Activated CD4-positive, alpha-beta memory T cell treated with anti-CD3 and anti-CD28 coated beads for 36 hours (primary cell): ENCODE measurements at regions not wholly inside any gene's neighbourhood (a gene's known extent, or its start where the extent isn't known, plus 50 kb on each side); places are given as distances from the start of the nearest gene placed in this dataset.

Experiments
- CTCF ChIA-PET: fragments of 350-600 bp; sonication (Branson Sonifier 250); formaldehyde crosslinking; loops from one replicate; lab custom pipeline; 2021; ENCODE audit warnings: antibody characterized with exemption, inconsistent platforms; lab: Charles Lee
- POLR2A ChIA-PET: fragments of 350-600 bp; sonication (Branson Sonifier 250); formaldehyde crosslinking; loops from one replicate; lab custom pipeline; 2021; ENCODE audit warnings: antibody characterized with exemption; lab: Charles Lee
- DNase-seq: peaks from one replicate; pipeline ENCODE4 v3.0.0-alpha.2; 2020
- H3K27ac Mint-ChIP-seq: one replicate; pipeline ENCODE4 v1.8.0; 2021; ENCODE audit warnings: mixed read lengths
- H3K27me3 Mint-ChIP-seq: one replicate; pipeline ENCODE4 v1.8.0; 2021; ENCODE audit warnings: mixed read lengths
- H3K36me3 Mint-ChIP-seq: one replicate; pipeline ENCODE4 v1.8.0; 2021; ENCODE audit warnings: mixed read lengths
- H3K4me1 Mint-ChIP-seq: one replicate; pipeline ENCODE4 v1.8.0; 2021; ENCODE audit warnings: low read depth, mixed read lengths
- H3K4me3 Mint-ChIP-seq: one replicate; pipeline ENCODE4 v1.8.0; 2021; ENCODE audit warnings: mild to moderate bottlenecking, mixed read lengths
- H3K9me3 Mint-ChIP-seq: one replicate; pipeline ENCODE4 v1.8.0; 2021; ENCODE audit warnings: mixed read lengths
- intact Hi-C: fragments of 100-400 bp; cut with micrococcal nuclease; formaldehyde crosslinking; loops from one replicate; pipeline ENCODE4 v1.15.1; 2023

- Mint-ChIP-seq H3K9me3 (no peaks in the 10 kb centered on the region), H3K27me3 (peaks cover 9% of the 10 kb centered on the region), H3K4me3 (no peak overlapping the region), H3K27ac (no peak overlapping the region), H3K36me3 (no peaks in the 10 kb centered on the region), H3K4me1 (no peaks in the 10 kb centered on the region)
- CTCF ChIA-PET = no interaction called here
- DNase-seq = peak; percentile 20
- POLR2A ChIA-PET = no interaction called here
- intact Hi-C loops = no loop called here
Measured at GRCh38 chr22:48968201-48968959, 859.3 kb downstream of the BRD1 start.

- DNase-seq = no peak
- Mint-ChIP-seq H3K4me3 (no peak overlapping the region), H3K9me3 (no peaks in the 10 kb centered on the region), H3K27ac (no peak overlapping the region), H3K4me1 (no peaks in the 10 kb centered on the region), H3K27me3 (peaks cover 23% of the 10 kb centered on the region), H3K36me3 (no peaks in the 10 kb centered on the region)
- intact Hi-C loops = no loop called here
- POLR2A ChIA-PET = no interaction called here
- CTCF ChIA-PET = no interaction called here
Measured at GRCh38 chr22:48963405-48963804, 864.3 kb downstream of the BRD1 start.

GRCh38 chr22:48961705-48962104 is 866.0 kb downstream of the BRD1 start:
- Mint-ChIP-seq H3K27me3 (peaks cover 26% of the 10 kb centered on the region), H3K9me3 (no peaks in the 10 kb centered on the region), H3K36me3 (no peaks in the 10 kb centered on the region), H3K4me3 (no peak overlapping the region), H3K27ac (no peak overlapping the region), H3K4me1 (no peaks in the 10 kb centered on the region)
- ChIA-PET CTCF (no interaction called here), POLR2A (no interaction called here)
- no peak for DNase-seq
- intact Hi-C loops = no loop called here

- H3K4me3 Mint-ChIP-seq = no peak overlapping the region
- no peak for DNase-seq
- intact Hi-C loops = no loop called here
- CTCF ChIA-PET = no interaction called here
- H3K36me3 Mint-ChIP-seq = no peaks in the 10 kb centered on the region
- no peaks in the 10 kb centered on the region for H3K9me3 Mint-ChIP-seq
- no peaks in the 10 kb centered on the region for H3K4me1 Mint-ChIP-seq
- H3K27me3 Mint-ChIP-seq = peaks cover 26% of the 10 kb centered on the region
- H3K27ac Mint-ChIP-seq = no peak overlapping the region
- POLR2A ChIA-PET = no interaction called here
Measured at GRCh38 chr22:48960980-48961660, 866.6 kb downstream of the BRD1 start.

- Mint-ChIP-seq H3K9me3 (no peaks in the 10 kb centered on the region), H3K4me3 (no peak overlapping the region), H3K4me1 (no peaks in the 10 kb centered on the region), H3K27me3 (peaks cover 26% of the 10 kb centered on the region), H3K36me3 (no peaks in the 10 kb centered on the region), H3K27ac (no peak overlapping the region)
- ChIA-PET POLR2A (no interaction called here), CTCF (no interaction called here)
- intact Hi-C loops = no loop called here
- DNase-seq = no peak
Measured at GRCh38 chr22:48960576-48960975, 867.1 kb downstream of the BRD1 start.

GRCh38 chr22:48959496-48959895 is 868.2 kb downstream of the BRD1 start:
- no peak for DNase-seq
- H3K27ac Mint-ChIP-seq = no peak overlapping the region
- no peaks in the 10 kb centered on the region for H3K4me1 Mint-ChIP-seq
- H3K36me3 Mint-ChIP-seq = no peaks in the 10 kb centered on the region
- intact Hi-C loops = no loop called here
- POLR2A ChIA-PET = no interaction called here
- no peaks in the 10 kb centered on the region for H3K9me3 Mint-ChIP-seq
- CTCF ChIA-PET = no interaction called here
- peaks cover 26% of the 10 kb centered on the region for H3K27me3 Mint-ChIP-seq
- H3K4me3 Mint-ChIP-seq = no peak overlapping the region

GRCh38 chr22:48957987-48958321 is 869.7 kb downstream of the BRD1 start:
- DNase-seq = no peak
- peaks cover 20% of the 10 kb centered on the region for H3K27me3 Mint-ChIP-seq
- no peaks in the 10 kb centered on the region for H3K9me3 Mint-ChIP-seq
- ChIA-PET POLR2A (no interaction called here), CTCF (no interaction called here)
- intact Hi-C loops = no loop called here
- H3K27ac Mint-ChIP-seq = no peak overlapping the region
- no peak overlapping the region for H3K4me3 Mint-ChIP-seq
- H3K4me1 Mint-ChIP-seq = no peaks in the 10 kb centered on the region
- H3K36me3 Mint-ChIP-seq = no peaks in the 10 kb centered on the region

GRCh38 chr22:48957311-48957986 is 870.2 kb downstream of the BRD1 start:
- no peaks in the 10 kb centered on the region for H3K9me3 Mint-ChIP-seq
- POLR2A ChIA-PET = no interaction called here
- H3K4me1 Mint-ChIP-seq = no peaks in the 10 kb centered on the region
- no peak for DNase-seq
- CTCF ChIA-PET = no interaction called here
- H3K36me3 Mint-ChIP-seq = no peaks in the 10 kb centered on the region
- H3K27me3 Mint-ChIP-seq = peaks cover 17% of the 10 kb centered on the region
- no peak overlapping the region for H3K4me3 Mint-ChIP-seq
- intact Hi-C loops = no loop called here
- H3K27ac Mint-ChIP-seq = no peak overlapping the region

GRCh38 chr22:48955351-48956311 is 872.0 kb downstream of the BRD1 start:
- intact Hi-C loops = no loop called here
- ChIA-PET CTCF (no interaction called here), POLR2A (no interaction called here)
- Mint-ChIP-seq H3K4me3 (no peak overlapping the region), H3K27me3 (peaks cover 11% of the 10 kb centered on the region), H3K36me3 (no peaks in the 10 kb centered on the region), H3K4me1 (no peaks in the 10 kb centered on the region), H3K27ac (no peak overlapping the region), H3K9me3 (no peaks in the 10 kb centered on the region)
- DNase-seq = no peak

GRCh38 chr22:48954781-48955311 is 872.8 kb downstream of the BRD1 start:
- Mint-ChIP-seq H3K27ac (no peak overlapping the region), H3K4me1 (no peaks in the 10 kb centered on the region), H3K27me3 (peaks cover 6% of the 10 kb centered on the region), H3K36me3 (no peaks in the 10 kb centered on the region), H3K9me3 (no peaks in the 10 kb centered on the region), H3K4me3 (no peak overlapping the region)
- POLR2A ChIA-PET = no interaction called here
- CTCF ChIA-PET = no interaction called here
- no peak for DNase-seq
- intact Hi-C loops = no loop called here

- no peaks in the 10 kb centered on the region for H3K36me3 Mint-ChIP-seq
- no peaks in the 10 kb centered on the region for H3K9me3 Mint-ChIP-seq
- ChIA-PET POLR2A (no interaction called here), CTCF (no interaction called here)
- H3K27ac Mint-ChIP-seq = no peak overlapping the region
- peaks cover 9% of the 10 kb centered on the region for H3K27me3 Mint-ChIP-seq
- no peak for DNase-seq
- no peak overlapping the region for H3K4me3 Mint-ChIP-seq
- intact Hi-C loops = no loop called here
- H3K4me1 Mint-ChIP-seq = no peaks in the 10 kb centered on the region
Measured at GRCh38 chr22:48953830-48954229, 873.8 kb downstream of the BRD1 start.
